ENCODE measurements at regions not wholly inside any gene's neighbourhood (a gene's known extent, or its start where the extent isn't known, plus 50 kb on each side); places are given as distances from the start of the nearest gene placed in this dataset.
A peak's percentile ranks its signal among the peaks of the same experiment; 100 is the strongest.

DNA sequence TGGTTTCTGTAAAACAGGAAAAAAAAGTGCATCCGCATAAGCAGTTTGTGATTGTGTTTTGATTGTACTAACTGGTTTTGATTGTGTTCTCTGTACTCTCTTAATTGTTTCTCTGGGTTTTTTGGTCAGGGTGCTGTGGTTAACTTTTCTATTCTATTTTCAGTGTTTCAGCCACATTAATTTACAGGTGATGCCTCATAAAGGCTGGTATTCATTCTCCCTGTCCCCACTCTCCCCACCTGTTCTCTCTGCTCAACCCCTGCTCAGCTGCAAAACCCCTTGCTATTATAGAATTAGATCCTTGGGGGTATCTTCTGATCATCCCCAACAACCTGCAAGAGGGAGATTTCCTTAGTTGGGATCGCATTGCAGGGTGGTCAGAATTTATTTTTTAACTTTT is 285.4 kb upstream of the AZI2 start:
- Histone ChIP-seq H3K27ac (no peak overlapping the region), H3K4me1 (peaks cover 7 to 23% of the 10 kb centered on the region in 2 donors), H3K9me3 (no peaks in the 10 kb centered on the region), H3K4me3 (no peak overlapping the region), H3K36me3 (no peaks in the 10 kb centered on the region), H3K27me3 (no peaks in the 10 kb centered on the region)
- in situ Hi-C loops (cut with MboI; ENCODE audit: low sequenced_read_pairs in 4 of 4) = no loop called here
- intact Hi-C loops (cut with DNase I; ENCODE audit: low total_unique reads) = no loop called here
- TF ChIP-seq POLR2A (IDR thresholded peaks at IDR 0.05) = no peak
- no peak for TF ChIP-seq CTCF (IDR thresholded peaks at IDR 0.05 in 4 of 5, conservative IDR thresholded peaks at IDR 0.05 in 1 of 5)
- ATAC-seq = no peak
- no peak for DNase-seq

GRCh38 chr3:28637742-28638141 is 289.1 kb upstream of the AZI2 start:
- DNase-seq (no peak), ATAC-seq (peak; percentile 76 to 81)
- H3K4me1 ChIP-seq = peaks cover 7 to 23% of the 10 kb centered on the region in 2 donors
- H3K27ac ChIP-seq = peak overlapping the region in 3 of 4 donors; percentile 4 to 70 (median 39)
- H3K9me3 ChIP-seq = no peaks in the 10 kb centered on the region
- in situ Hi-C loops (cut with MboI; ENCODE audit: low sequenced_read_pairs in 4 of 4) (no loop called here), intact Hi-C loops (cut with DNase I; ENCODE audit: low total_unique reads) (no loop called here)
- TF ChIP-seq CTCF (IDR thresholded peaks at IDR 0.05 in 4 of 5, conservative IDR thresholded peaks at IDR 0.05 in 1 of 5) (no peak), POLR2A (IDR thresholded peaks at IDR 0.05) (no peak)
- no peaks in the 10 kb centered on the region for H3K36me3 ChIP-seq
- H3K4me3 ChIP-seq = no peak overlapping the region
- H3K27me3 ChIP-seq = no peaks in the 10 kb centered on the region

GRCh38 chr3:28645149-28645548 is 296.5 kb upstream of the AZI2 start:
- ATAC-seq (no peak), DNase-seq (no peak)
- no peak overlapping the region for H3K4me3 ChIP-seq
- TF ChIP-seq POLR2A (IDR thresholded peaks at IDR 0.05) (no peak), CTCF (IDR thresholded peaks at IDR 0.05 in 4 of 5, conservative IDR thresholded peaks at IDR 0.05 in 1 of 5) (no peak)
- H3K9me3 ChIP-seq = no peaks in the 10 kb centered on the region
- H3K4me1 ChIP-seq = peaks cover 2 to 5% of the 10 kb centered on the region in 2 donors
- no peak overlapping the region for H3K27ac ChIP-seq
- intact Hi-C loops (cut with DNase I; ENCODE audit: low total_unique reads) = no loop called here
- H3K27me3 ChIP-seq = no peaks in the 10 kb centered on the region
- in situ Hi-C loops (cut with MboI; ENCODE audit: low sequenced_read_pairs in 4 of 4) = no loop called here
- H3K36me3 ChIP-seq = no peaks in the 10 kb centered on the region

DNA sequence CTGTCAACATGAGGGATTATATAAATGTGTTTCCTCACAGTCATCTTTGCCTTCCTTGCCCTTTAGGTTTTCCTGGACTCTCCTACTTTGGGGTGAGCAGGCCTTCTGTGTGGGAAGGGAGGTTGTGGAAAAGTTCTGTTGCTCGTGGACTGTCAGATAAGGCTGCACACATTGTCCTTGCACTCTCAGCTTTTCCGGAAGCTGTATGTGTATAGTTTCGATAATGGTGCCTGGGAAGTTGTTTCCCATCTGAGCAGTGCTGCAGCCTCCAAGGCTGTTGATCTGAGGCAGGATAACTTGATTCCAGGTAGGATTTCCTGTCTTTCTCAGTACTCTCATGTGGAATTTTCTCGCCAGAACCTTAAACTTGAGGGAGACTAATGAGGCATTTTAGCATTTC is 297.8 kb upstream of the AZI2 start:
- peaks cover 2 to 10% of the 10 kb centered on the region in 2 donors for H3K4me1 ChIP-seq
- H3K36me3 ChIP-seq = no peaks in the 10 kb centered on the region
- no peak overlapping the region for H3K4me3 ChIP-seq
- in situ Hi-C loops (cut with MboI; ENCODE audit: low sequenced_read_pairs in 4 of 4) = no loop called here
- no peaks in the 10 kb centered on the region for H3K9me3 ChIP-seq
- ATAC-seq (no peak), DNase-seq (no peak)
- intact Hi-C loops (cut with DNase I; ENCODE audit: low total_unique reads) = no loop called here
- H3K27ac ChIP-seq = no peak overlapping the region
- TF ChIP-seq CTCF (IDR thresholded peaks at IDR 0.05 in 4 of 5, conservative IDR thresholded peaks at IDR 0.05 in 1 of 5) (no peak), POLR2A (IDR thresholded peaks at IDR 0.05) (no peak)
- H3K27me3 ChIP-seq = no peaks in the 10 kb centered on the region

GRCh38 chr3:28649266-28649665 is 300.6 kb upstream of the AZI2 start:
- ATAC-seq (no peak), DNase-seq (no peak)
- intact Hi-C loops (cut with DNase I; ENCODE audit: low total_unique reads) (no loop called here), in situ Hi-C loops (cut with MboI; ENCODE audit: low sequenced_read_pairs in 4 of 4) (no loop called here)
- Histone ChIP-seq H3K4me1 (peaks cover 2 to 10% of the 10 kb centered on the region in 2 donors), H3K27me3 (no peaks in the 10 kb centered on the region), H3K4me3 (no peak overlapping the region), H3K9me3 (no peaks in the 10 kb centered on the region), H3K27ac (no peak overlapping the region), H3K36me3 (no peaks in the 10 kb centered on the region)
- TF ChIP-seq CTCF (IDR thresholded peaks at IDR 0.05 in 4 of 5, conservative IDR thresholded peaks at IDR 0.05 in 1 of 5) = no peak
- TF ChIP-seq POLR2A (IDR thresholded peaks at IDR 0.05) = no peak

Data from gastrocnemius medialis (tissue), 4 donors.